Right hindlimb (tissue), 1 donor: ENCODE measurements at regions not wholly inside any gene's neighbourhood (a gene's known extent, or its start where the extent isn't known, plus 50 kb on each side); places are given as distances from the start of the nearest gene placed in this dataset.

Source experiments
- DNase-seq: peaks from one replicate; pipeline ENCODE4 v3.0.0-alpha.2; 2018

DNA sequence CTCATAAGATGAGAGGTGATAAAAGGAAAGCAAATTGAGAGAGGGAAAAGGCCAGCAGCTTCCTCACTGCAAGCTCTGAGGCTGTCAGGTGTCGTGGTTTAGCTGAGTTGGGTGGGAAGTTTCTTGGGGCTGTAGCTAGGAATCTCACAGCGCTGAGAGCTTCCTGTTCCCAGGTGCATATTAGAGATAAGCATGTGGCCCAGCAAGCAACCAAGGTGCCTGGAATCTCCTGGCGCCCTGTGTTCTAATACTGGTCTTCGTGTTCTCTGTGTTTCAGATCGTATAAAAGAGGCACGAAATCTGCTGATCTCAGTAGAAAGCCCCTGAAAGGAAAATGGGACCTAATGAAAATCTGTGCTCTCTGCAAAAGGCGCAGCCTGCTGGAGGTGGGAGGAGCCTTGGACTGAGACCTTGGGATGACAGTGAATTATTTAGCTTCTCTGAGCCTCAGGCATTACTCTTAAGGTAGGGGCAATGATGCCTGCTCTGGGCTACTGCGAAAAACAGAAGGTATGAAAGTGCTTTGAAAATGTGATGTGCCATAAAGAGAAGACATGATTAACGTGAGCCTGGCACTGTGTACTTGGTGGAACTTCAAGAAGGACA is 499.9 kb downstream of the TBL1XR1 start:
- DNase-seq, result no peak

DNA sequence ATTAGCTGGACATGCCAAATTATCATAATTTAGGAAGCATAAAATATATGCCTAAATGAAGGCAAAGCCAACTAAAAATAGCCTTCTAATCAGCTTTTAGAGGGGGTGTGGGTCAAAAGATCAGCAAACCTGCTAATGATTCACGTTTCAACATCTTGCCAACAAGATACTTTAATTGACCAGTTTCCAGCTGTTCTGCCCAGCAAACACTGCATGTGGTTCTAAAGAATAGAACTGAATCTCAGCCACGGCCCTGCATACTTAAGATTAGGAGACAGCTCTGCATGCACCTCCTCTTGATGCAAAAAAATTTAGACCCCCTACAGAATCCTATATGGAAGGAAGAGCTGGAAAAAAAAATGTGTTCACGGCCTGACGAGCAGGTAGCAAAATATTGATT is 500.5 kb downstream of the TBL1XR1 start:
- DNase-seq, result no peak

DNA sequence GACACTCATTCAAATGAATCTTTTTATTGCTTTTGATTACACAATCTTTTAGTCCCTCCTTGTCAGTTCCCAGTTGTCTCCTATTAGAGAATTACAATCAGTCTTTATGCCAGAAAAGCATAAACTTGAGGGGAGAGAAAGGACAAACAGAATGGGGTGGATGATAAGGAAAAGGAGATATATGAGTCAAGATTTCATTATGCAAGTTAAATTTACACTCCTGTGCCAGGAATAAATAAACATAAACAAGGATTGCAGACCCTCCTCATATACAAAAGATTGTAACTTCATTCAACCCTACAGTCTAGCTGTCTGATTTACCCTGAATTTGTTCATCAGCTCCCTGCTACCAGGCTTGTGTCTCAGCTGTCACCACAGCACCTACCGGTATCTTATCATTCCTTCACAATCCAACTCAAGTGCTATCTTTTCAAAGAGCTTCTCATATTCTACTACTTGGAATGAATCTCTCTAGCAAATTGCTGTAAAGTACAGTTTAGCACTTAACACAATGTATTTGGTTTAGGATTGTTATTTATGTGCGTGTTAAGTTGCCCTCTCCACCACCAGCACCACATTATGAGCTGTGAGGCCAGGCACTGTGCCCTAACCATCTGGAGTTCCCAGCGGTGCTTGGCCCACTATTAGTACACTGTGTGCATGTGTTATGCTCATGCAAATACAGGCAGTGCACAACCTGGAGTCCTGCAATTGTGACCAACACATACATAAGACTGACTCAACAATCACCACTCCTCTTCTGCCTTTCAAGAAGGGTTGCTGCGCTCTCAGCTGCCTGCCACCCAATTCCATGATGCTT is 504.1 kb downstream of the TBL1XR1 start:
- DNase-seq, result peak; percentile 20

DNA sequence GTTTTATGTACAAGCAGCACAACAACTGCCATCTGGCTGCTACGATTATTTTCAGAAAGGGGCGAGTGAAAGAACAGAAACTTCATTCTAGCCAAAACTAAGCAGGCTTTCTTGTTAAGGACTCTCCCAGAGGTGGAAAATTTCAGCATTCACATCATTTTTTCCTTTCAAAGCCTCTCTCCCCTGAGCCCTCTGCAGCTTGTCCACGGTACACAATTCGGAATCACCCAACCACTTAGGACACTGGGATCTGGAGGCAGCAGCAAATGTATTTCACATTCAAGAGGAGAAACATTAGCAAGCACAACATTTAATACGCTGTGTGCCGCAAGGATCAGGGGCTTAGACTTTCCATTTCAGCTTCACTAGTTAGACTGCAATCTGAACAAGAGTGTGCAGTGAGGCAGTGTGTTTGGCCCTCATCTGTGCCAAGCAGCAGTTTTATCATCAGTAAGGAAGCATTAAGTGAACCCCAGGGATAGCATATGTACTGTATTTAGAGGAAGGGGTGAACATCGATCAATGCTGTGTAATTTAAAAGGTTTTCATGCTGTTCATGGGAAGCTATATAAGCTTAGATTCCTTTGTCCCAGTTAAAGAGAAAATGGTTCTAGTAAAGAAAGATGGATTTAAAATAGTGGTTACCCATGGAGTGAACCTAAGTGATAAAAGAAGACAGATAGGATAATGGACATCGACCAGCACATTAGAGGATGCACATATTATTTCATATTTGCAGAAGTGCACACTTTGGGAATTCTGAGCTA is 504.9 kb downstream of the TBL1XR1 start:
- DNase-seq, result peak; percentile 53

DNA sequence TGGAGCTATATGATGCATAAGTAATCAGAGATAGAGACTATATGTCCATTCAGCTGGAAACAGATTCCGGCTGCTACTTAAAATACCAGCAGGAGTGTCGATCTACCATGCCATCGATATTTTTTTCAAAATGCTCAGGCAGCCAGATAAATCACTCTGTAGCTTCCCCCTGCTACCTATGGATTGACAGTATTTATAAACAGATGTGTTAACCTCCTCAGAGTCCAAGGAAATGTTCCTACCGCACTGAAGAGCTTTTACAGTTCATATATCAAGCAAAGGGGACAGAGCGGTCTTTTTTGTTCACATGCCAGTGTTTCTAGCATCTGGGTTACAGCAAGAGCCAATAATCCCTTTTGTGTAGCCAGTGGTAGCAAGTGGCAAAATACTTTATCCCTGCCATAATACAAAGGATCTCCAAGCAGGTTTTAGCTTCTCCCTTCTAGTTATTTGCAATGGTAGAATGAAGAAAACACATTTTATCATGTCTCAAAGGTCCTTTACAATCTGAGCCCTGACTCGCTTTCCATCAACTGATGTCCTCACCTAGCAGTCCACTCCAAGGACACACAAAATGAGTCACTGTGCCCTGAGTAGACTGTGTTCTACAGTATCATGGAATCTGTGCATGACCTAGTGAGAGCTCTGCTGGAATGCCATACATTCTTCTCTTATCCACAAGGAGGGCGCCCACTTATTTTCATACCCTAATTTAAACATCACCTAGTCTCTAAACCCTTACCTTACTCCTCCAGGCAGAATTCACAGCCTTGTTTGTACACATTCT is 507.0 kb downstream of the TBL1XR1 start:
- no peak for DNase-seq

DNA sequence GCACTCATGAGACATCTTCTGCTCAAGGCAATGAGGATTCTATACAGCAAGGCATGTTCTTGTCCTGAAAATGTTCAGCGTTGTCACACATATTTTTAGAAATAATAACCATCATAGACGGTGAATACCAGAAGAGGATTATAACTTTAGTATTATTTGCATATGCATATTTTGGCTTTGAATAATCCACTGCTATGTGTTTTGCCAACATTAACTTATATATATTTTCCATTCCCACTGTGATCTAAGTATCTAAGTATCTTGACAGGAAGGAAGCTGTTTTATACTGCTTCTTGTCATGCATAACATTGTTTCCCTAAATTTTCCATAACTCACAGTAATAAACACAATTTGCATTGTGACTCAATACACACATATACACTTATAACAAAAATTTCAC is 509.5 kb downstream of the TBL1XR1 start:
- DNase-seq, result no peak

DNA sequence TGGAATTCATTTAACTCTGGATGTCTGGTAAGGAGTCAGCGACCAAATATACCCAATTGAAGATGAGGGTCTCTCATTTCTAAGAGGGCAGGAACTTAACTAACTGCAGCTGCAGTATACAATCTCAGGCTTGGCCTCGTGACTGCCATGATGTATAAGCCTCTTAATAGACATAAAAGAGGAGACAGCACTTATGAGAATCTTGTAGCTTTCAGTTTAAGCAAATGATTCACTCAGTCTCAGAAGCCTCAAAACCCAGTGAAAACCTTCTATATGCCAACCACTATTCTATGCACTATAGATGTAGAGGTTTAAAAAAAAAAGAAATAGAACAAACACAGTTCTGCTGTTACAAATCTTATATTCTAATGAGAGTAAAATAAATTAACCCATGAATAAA is 513.9 kb downstream of the TBL1XR1 start:
- DNase-seq, result no peak

DNA sequence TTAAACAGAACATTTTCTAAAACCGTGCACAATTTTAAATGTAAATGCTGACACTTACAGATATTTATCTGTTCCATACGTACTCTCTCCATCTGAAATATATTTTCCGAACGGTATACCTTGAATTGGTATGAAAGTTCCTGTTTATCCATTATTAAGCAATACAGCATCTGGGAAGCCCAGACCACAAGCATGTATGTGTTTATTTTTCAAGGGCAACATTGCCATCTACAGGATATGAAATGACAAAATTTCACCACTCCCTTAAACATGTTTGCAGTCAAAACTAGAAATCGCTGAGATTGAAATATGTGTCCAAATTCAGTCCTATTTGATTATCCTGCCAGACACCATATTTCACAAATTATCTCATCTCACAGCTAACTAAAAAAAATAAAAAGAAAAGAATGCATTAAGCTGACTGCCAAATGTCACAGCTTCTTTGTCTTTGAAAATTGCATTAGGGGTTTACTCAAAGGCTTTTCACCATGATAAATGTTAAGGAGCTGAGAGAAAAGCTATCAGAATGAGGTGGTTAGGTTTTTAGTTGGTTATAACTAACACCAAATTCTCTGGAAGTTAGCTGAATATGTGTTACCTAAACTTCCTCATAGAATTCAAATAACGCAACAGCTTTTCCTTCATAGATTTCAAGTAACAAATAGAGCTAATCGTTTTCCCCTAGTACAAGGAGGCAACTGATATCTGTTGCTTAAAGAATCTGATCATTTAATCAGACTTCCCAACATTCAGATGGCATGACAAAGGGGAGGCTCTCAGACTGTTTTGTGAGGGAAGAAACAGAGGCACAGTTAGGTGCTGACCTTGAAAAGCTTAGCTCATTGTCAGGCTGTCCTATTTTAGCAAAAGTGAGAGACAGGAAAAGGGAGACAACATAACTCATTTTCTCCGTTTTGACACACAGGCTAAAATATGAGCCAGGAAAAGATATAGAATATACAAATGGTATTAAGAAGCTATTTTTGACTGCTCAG is 533.1 kb downstream of the TBL1XR1 start:
- DNase-seq, result no peak

DNA sequence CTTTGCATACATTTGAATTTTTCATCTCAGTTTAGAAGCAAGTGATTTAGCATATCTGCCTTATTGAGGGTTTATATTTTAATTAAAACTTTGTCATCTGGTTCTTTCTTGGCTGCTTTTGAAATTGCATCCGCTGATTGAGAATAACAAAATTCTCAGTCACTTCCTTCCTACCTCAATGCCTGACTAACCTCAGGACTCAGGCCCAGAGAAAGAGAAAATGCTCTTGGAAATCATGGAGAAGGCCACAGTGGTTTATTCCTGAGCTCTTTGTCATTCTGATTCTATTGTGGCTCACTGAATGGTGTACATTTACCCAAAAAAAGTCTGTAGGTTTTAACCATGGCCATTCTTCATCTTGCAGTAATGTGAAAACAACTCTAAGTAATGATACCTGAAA is 533.9 kb downstream of the TBL1XR1 start:
- no peak for DNase-seq

DNA sequence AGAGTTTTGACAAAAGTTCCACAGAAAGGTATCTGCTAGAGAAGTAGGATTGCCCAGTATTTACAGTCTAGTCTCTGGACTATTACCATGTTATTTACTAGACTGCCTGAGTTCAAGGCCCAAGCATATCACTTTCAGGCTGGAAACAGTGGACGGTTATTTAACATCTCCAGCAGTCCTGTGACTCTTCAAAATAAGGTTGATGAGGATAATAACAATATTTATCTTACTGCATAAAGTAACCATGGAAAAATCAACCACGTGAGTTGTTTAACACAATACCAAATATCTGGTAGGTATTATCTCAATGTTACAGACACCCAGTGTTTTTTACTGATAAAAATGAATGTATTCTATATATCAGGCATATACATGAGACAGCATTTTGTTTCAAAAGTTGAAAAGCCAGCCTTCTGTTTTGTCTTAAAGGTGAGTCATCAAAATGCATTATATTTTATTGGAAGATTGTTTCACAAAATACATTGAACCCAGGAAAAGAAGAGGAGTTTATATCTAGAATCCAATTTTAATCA is 535.8 kb downstream of the TBL1XR1 start:
- no peak for DNase-seq

DNA sequence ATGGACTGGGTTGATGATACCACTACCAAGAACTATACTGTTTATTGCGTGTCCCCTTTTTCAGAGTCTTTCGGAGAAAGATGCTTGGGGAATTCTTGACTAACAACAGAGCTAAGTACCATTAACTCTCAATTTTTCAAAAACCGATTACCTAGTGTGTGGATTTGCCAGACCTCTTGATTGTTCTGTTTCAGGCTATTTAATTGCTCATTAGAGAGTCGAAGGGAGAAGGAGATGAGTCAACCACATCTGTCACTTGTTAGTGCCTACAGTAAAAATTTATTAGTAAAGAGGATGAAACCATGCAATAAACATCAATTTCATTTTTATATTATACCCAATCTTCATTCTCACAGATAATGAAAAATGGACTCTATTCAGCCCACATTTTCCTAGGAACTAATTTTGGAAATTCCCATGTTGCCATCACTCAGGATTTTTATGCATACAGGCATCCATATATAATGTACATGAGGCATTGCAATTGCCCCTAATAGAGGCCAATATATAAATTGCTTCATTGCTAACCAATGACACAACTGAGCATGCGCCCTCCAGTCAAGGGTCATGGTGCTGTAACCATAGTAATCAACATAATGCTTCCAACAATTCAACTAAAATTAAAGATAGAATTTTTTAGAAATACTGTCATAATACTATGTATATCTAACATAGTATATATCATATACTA is 541.7 kb downstream of the TBL1XR1 start:
- no peak for DNase-seq

DNA sequence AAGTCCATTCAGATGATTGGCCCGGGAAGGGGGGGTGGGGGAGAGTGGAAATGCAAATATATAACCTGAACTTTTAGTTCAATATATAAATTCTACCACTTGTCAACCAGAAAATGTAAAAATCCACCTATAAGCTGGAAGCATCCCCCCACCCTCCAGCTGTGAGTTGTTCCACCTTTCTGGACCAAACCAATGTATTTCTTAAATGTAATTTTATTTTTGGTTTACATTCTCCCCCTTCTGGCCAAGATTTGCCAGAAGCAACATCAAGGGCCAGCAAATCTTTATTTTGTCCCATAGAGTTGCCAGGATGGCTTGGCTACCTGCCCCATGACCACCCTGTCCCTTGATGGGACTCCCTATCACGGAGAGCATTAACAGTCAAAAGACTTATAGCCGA is 545.7 kb downstream of the TBL1XR1 start:
- DNase-seq, result no peak

DNA sequence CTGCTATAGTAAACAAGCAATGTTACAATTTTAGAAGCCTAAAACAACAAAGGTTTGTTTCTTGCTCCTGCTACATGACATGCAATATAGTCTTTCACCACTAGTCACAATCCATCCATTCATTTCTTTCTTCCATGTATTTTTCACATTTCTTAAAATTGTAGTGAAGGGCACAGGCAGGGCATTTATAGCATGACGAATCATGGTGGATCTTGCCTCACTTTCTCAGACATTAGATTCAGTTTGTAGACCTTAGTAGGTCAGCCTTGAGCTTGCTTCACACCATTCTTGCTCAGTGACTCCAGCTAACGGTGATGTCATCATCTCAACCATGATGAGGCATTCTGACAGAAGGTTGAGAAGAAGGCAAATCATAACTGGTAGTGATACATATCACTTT is 546.8 kb downstream of the TBL1XR1 start:
- no peak for DNase-seq

DNA sequence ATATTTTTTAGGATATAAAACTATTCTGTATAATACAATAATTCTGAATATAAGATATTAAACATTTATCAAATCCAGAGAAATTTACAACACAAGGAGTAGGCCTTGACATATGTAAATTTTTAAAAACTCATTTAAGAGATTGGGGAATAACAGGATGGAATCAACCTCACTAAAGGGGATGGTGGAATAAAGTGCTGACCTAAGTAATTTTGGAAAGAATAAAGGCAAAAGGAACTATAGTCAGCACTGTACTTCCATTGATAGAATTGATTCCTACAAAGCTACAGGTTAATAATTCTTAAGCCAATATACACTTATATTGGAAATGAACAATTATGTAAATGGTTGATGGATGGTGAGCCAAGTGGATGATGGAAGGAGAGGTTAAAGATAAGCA is 549.3 kb downstream of the TBL1XR1 start:
- DNase-seq, result no peak

DNA sequence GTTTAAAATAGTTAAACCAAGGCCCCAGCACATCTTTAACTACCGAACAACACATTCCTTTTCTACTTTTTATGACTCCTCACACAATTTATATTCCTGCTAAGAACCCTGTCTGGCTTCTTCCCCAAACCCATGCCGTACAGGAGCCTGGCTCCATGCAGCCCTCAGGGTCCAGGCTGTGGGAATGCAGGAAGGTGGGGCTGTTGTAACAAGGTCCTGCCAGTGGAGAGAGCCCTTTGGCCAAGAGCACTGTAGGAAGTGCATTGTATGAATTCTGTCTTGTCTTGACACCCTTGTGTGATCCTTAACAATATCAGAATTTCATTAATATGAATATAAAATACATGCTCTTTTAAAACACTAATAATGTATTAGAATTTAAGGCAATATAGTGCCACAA is 563.8 kb downstream of the TBL1XR1 start:
- no peak for DNase-seq

DNA sequence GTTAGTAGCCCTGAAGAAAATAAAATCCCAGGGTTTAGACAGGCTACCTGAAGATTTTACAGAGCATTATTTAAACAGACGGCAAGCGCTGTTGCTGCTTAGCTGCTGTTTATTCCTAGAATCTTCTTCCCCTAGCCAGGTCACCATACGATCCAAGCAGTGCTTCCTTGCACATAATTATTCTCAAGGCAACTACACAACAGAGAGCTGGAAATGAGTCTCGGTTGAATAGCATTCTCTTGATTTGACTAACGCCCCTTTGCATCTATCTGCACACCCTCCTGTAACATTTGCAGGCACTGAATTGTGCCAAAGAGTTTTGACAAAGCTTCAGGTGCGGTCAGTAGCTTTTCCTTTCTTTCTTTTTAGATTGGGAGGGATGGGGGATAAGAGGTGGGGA is 564.4 kb downstream of the TBL1XR1 start:
- DNase-seq, result no peak

DNA sequence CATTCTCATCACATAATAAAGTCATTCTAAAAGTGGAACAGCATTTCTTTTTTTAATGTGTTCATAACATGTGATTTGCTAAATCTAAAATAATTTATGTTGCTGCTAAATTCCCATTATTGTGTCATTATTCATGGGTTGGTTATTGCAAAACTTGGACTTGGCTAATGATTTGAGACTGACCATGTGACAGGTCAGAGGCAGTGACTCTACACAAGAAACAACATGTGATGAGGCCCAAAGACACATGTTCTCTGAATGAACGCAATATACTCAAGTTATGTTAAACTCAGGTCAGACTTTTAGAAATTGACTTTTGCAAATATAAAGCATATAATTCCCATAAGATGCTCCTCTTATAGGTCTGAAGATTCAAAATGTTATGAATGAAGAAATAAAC is 566.1 kb downstream of the TBL1XR1 start:
- no peak for DNase-seq

DNA sequence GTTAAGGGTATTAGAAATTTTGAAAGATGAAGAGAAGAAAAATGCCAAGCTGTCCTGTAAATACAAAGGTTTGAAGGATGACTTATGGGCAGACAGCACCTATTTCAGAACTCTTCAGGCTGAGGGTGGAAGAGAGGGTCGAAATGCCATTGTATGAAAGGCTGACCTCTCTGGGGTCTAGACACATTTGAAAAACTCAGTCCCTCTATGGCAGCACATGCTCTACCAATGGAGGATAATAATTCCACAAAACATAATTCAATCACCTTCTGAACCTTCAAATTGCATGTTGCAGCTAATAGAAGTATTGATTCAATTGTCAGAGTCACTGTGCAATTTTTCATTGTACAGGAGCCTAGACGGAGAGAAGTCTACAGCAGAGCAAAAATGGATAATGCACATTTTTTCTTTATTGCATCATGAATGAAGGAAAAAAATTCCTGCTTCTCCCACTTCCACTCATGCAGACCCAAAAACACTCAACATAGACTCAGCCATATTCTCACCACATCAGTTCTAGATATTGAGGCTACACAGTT is 569.1 kb downstream of the TBL1XR1 start:
- DNase-seq, result no peak

DNA sequence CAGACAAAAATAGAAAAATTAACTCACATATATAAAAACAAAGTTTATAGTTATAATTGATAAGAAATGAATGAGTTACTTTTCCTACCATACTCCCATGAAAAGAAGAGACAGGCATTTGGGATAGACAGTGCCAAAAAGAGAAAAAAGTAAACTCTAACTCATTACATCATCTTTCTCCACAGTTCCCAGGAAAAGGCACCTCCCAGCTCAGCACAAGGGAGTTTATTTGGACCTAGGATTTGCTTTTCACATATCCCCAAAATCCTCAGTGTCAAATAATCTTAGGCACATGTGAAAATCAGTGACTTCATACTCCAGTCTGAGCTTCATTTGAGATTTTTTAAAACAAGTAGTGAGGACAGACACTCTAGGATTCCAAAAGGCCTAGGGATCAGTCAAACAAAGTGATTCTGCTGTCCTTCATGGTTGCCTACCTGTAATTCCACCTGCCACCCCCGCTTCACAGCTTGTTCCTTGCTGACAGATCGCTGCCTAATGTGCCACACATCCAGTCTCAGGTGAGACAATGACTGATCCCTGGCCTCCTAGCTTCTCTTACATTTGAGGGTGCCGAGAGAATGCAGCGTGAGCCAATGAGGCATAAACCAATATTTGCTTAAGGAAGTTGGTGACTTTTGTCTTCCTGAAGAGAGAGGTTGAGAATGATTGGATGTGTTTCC is 573.7 kb downstream of the TBL1XR1 start:
- no peak for DNase-seq

DNA sequence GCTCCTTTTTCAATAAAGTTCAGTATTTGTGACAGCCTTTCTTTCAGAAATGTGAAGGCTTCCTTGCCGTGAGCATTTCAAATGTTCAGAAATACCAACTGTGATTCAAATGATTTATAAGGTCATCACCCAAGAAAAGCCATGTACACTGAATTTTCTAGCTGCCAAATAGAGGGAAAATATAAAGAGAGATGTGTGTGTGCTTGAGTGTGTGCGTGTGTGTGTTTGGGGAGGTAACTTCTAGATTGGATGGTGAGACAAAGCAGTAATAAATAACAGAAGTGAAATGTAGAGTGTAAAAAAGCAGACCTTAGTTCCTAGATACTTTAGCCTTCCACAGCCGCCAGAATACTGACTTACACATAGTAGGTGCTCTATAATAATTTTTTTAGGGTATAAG is 577.4 kb downstream of the TBL1XR1 start:
- no peak for DNase-seq
